Kidney (tissue), 13 donors: ENCODE measurements at regions not wholly inside any gene's neighbourhood (a gene's known extent, or its start where the extent isn't known, plus 50 kb on each side); places are given as distances from the start of the nearest gene placed in this dataset.

ENCODE experiments used
- DNase-seq, 5 donors: peaks; one replicate each; pipeline ENCODE4 v3.0.0-alpha.2; 2013 to 2020
- FAIRE-seq: peaks from 2 replicates; lab custom pipeline; 2012; peaks lifted over from hg19 to GRCh38; lab: Jason Lieb, UNC
- H3K27ac ChIP-seq, 2 donors: one replicate each; pipeline ENCODE4 v1.7.0; 2013; ENCODE audit warnings: low read depth in 2 of 2, low read length in 2 of 2, inconsistent platforms in 1 of 2
- H3K27me3 ChIP-seq: one replicate; pipeline ENCODE4 v1.7.1; 2013; ENCODE audit warnings: low read length, inconsistent platforms; ENCODE audit not compliant: control insufficient read depth, insufficient read depth
- H3K36me3 ChIP-seq, 3 donors: one replicate each; pipeline versions ENCODE4 v1.7.0 to v1.7.1; 2013; ENCODE audit warnings: low read length in 3 of 3, control low read depth in 1 of 3, inconsistent platforms in 1 of 3; ENCODE audit not compliant: insufficient read depth in 3 of 3, control insufficient read depth in 2 of 3
- H3K4me1 ChIP-seq, 3 donors: one replicate each; pipeline versions ENCODE4 v1.7.0 to v1.7.1; 2013; ENCODE audit warnings: low read length in 3 of 3, inconsistent platforms in 1 of 3, low read depth in 1 of 3; ENCODE audit not compliant: control insufficient read depth in 2 of 3, insufficient read depth in 2 of 3
- H3K4me3 ChIP-seq, 3 donors: one replicate each; pipeline versions ENCODE4 v1.7.0 to v1.8.1; 2013; ENCODE audit warnings: low read length in 3 of 3, control low read depth in 1 of 3, inconsistent platforms in 1 of 3
- H3K9ac ChIP-seq, 3 donors: one replicate each; pipeline versions ENCODE4 v1.7.0 to v1.7.1; 2013; ENCODE audit warnings: low read length in 3 of 3, control low read depth in 1 of 3, inconsistent platforms in 1 of 3
- H3K9me3 ChIP-seq, 3 donors: one replicate each; pipeline versions ENCODE4 v1.7.0 to v1.7.1; 2013; ENCODE audit warnings: low read length in 3 of 3, control low read depth in 1 of 3, inconsistent platforms in 1 of 3; ENCODE audit not compliant: control insufficient read depth in 2 of 3, insufficient read depth in 1 of 3
- CTCF ChIP-seq: IDR thresholded peaks from 3 replicates; pipeline ENCODE4 v1.5.1; 2012; ENCODE audit warnings: mild to moderate bottlenecking, moderate library complexity, borderline replicate concordance; ENCODE audit not compliant: insufficient read depth; ENCODE audit errors: extremely low read depth
- intact Hi-C: fragments of 100-400 bp; cut with DNase I; formaldehyde crosslinking; loops from one replicate; pipeline ENCODE4 v1.11.1; 2022
- donor health status: control.
- donor health status: control.
- donor health status: control.
- donor health status: control.
- donor health status: control.
- donor health status: DM: yes; HTN: yes; CAD: no.
- donor health status: Normal renal cell carcinoma (clear cell type).

DNA sequence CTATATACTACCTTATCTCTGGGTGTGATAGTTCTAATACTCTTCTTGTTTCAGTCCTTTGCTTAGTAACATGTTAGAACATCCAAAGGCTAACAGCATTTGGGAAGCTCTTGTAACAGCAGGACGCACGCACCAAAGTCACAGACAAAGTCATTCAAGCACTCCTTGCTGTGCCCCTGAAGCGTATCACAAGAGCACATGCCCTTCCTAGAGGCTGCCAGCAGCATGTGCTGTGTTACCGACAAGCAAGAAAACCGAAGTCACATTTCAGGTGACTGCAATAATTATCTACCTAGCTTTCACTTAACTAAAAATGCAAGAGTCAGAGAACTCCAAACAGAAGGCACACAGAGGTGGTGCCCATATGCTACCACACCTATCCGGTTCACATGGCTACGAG is 194.1 kb downstream of the KLF12 start:
- Histone ChIP-seq H3K27me3 (no peaks in the 10 kb centered on the region), H3K9ac (no peak overlapping the region), H3K36me3 (no peaks in the 10 kb centered on the region), H3K9me3 (no peaks in the 10 kb centered on the region), H3K4me1 (peaks cover 0 to 3% (median 0%) of the 10 kb centered on the region in 3 donors), H3K4me3 (no peak overlapping the region), H3K27ac (peak overlapping the region in 1 of 2 donors; percentile 12)
- intact Hi-C loops: no loop called here
- peak in 2 of 5 donors; percentile 50 to 62 for DNase-seq
- peak; percentile 20 for TF ChIP-seq CTCF
- no peak for FAIRE-seq

GRCh38 chr13:73939603-73940002 is 194.6 kb downstream of the KLF12 start:
- intact Hi-C loops: no loop called here
- peak overlapping the region in 1 of 2 donors; percentile 14 for H3K27ac ChIP-seq
- FAIRE-seq: no peak
- H3K36me3 ChIP-seq: no peaks in the 10 kb centered on the region
- H3K27me3 ChIP-seq: no peaks in the 10 kb centered on the region
- H3K9me3 ChIP-seq: no peaks in the 10 kb centered on the region
- no peak for DNase-seq
- H3K4me1 ChIP-seq: peaks cover 0 to 3% (median 0%) of the 10 kb centered on the region in 3 donors
- no peak for TF ChIP-seq CTCF
- no peak overlapping the region for H3K9ac ChIP-seq
- H3K4me3 ChIP-seq: no peak overlapping the region

- Histone ChIP-seq H3K4me1 (peaks cover 0 to 3% (median 0%) of the 10 kb centered on the region in 3 donors), H3K27me3 (no peaks in the 10 kb centered on the region), H3K9me3 (no peaks in the 10 kb centered on the region), H3K4me3 (no peak overlapping the region), H3K27ac (no peak overlapping the region), H3K36me3 (no peaks in the 10 kb centered on the region), H3K9ac (no peak overlapping the region)
- DNase-seq: no peak
- no peak for TF ChIP-seq CTCF
- no peak for FAIRE-seq
- intact Hi-C loops: no loop called here
Measured at GRCh38 chr13:73939071-73939380, 195.2 kb downstream of the KLF12 start.

GRCh38 chr13:73938372-73939070 is 195.7 kb downstream of the KLF12 start:
- no peak for TF ChIP-seq CTCF
- Histone ChIP-seq H3K4me1 (peaks cover 0 to 3% (median 0%) of the 10 kb centered on the region in 3 donors), H3K36me3 (no peaks in the 10 kb centered on the region), H3K27ac (no peak overlapping the region), H3K9ac (no peak overlapping the region), H3K27me3 (no peaks in the 10 kb centered on the region), H3K9me3 (no peaks in the 10 kb centered on the region), H3K4me3 (no peak overlapping the region)
- intact Hi-C loops: no loop called here
- DNase-seq (no peak), FAIRE-seq (no peak)
